Epidermal melanocyte (primary cell): ENCODE measurements at regions not wholly inside any gene's neighbourhood (a gene's known extent, or its start where the extent isn't known, plus 50 kb on each side); places are given as distances from the start of the nearest gene placed in this dataset.
"Not testable (repeated sequence)": the region's sequence is repeated elsewhere in the genome, so short reads cannot be mapped to it uniquely, and the experiment has no call there.

Source experiments
- DNase-seq: peaks from one replicate; pipeline ENCODE4 v3.0.0; 2011; ENCODE audit warnings: low spot score; ENCODE audit not compliant: insufficient read length

DNA sequence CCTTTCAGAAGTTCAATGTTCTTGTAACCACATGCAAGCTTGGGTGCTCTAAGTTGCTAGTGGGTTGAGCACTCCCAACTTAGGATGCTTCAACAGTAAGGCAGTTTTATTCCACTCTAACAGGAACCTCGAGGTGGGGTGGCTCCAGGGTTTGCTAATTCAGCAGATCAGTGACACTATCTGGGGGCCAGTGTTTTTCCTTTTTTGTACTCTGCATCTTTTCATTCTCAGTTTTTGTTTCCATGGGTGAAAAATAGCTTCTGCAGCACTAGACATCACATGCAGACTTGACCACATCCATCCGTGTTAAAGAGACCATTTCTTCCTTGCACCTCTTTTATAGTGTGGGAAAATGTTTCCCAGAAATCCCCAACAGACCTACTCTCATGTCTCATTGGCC, 497.6 kb downstream of the STIM2 start:
- no peak for DNase-seq

GRCh38 chr4:27360131-27360530, 499.5 kb downstream of the STIM2 start:
- DNase-seq = no peak

DNA sequence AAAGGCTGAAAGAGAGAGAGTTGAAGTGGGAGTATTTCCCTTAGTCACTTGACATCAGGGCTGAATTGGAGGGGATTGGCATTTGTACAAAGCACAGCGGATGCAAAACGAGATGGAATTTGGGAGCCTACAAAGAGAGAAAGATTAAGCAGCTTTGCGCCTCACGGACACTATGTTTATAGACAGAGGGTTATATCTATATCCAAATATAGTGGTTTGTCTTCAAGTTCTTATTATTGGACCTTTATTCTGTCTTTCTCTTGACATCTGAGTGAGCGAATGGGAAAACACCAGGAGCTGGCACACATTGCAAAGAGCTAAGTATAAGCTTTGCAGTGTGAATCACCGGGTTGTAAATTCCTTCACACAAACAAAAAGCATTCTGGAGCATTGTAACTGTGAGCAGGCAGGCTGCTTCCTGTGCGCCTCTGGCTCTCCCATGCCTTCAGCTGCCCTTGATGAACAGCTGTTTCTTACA, 500.2 kb downstream of the STIM2 start:
- no peak for DNase-seq

- DNase-seq = no peak
Measured at GRCh38 chr4:27364509-27364908, 503.9 kb downstream of the STIM2 start.

DNA sequence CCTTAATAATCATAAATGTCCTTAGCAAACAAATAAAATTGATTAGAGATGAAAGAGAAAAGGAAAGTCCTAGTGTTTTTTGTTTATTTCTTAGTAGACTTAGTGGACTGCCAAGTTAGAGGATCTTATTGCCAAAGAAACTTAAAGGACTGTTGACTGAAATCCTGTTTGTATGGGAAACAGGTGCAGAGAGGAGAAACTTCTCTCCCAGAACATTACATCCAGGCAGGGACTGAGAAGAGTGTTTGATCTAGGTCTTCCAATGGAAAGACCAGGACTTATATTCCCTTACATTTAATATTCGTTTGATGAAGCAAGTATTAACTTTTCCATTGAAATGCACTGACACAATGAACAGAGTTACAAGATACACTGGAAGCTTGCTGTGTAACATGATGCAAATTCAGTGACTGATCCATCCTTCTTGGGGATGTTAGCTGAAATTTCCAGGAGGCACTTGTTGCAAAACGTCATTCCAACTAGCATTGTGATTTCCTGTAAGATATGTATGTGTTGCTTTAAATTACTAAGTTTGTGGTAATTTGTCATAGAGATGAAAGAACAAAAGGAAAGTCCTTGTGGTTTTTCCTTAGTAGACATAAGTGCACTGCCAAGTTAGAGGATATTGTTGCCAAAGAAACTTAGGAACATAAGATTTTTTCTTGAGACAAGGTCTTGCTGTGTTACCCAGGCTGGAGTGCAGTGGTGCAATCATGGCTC, 505.6 kb downstream of the STIM2 start:
- no peak for DNase-seq

DNA sequence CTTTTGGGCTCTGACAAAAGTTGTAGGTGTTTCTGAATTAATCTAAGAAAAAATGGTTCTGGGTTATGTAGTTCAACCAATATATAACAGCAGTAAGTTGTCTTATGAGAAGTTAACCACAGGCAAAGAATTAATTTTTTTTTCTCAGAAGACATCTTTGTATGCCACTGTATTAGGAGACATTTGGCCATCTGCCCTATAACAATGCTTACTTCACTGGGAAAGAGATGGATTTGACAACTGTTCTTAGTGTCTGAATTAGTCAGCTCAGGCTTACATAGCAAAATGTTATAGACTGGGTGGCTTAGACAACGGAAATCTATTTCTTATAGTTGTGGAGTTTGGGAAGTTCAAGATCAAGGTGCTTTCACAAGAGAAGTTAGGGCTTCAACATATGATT, 508.1 kb downstream of the STIM2 start:
- no peak for DNase-seq

- no peak for DNase-seq
Measured at GRCh38 chr4:27381815-27382214, 521.2 kb downstream of the STIM2 start.

GRCh38 chr4:27387711-27388110, 527.1 kb downstream of the STIM2 start:
- DNase-seq = no peak

- no peak for DNase-seq
Measured at GRCh38 chr4:27397886-27398285, 537.2 kb downstream of the STIM2 start.

GRCh38 chr4:27398631-27399310, 538.1 kb downstream of the STIM2 start:
- DNase-seq = no peak

- DNase-seq = no peak
Measured at GRCh38 chr4:27407616-27408015, 547.0 kb downstream of the STIM2 start.

DNA sequence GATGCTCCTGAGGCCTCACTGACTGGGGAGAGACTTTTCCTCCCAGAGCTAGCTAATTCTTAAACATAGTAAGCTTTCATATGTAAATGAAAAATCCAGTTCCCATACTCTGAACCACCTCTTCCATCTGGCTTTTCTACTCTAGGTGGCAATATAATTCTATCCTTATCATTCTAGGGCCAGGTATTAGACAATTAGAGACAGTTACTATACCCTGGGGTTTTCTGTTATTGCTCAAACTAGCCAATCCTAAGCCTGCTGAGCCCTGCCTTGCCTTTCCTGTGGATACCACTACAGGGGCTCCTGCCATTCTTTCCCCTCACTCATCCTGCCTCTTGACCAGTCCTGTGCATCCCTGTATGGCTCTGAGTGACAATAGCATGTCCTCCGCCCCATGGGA, 552.0 kb downstream of the STIM2 start:
- no peak for DNase-seq

DNA sequence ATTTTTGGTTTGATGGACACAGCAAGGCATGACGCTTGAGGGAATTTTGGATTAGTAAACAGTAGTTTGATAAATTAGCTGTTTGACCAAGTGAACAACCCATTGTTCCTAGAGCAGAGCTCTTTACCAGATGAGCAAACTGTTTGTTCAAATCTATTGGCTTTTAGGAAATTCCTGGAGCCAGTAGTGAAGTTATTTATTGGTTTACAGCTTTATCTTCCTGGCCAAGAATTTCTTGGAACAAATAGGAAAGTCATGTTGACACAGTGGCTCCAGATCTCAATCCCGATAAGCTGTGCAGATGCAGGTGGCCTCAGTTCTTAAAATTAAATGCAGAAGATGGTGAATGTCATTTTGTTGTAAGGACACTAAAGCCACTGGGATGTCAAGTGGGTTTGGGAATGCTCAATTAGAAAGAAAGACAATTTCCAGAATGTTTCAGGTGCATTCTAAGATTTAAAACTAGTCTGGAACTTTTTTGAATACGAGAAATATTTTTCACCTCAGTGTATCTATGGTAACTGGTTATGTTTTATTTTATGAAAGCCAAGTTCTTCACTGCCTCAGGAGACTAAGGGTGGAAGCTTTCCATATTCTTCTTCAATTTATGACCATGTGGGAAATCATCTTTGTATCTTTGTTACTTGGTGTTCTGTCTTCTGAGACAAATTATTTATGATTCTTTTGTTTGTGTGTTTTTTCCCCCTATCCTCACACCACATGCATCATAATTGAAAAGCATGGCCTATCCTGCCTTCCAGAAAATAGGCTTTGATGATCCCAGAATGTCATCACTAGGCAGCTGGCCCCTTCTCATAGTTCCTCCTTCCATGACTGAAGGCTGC, 554.5 kb downstream of the STIM2 start:
- no peak for DNase-seq

GRCh38 chr4:27428661-27429060, 568.0 kb downstream of the STIM2 start:
- no peak for DNase-seq

GRCh38 chr4:27429364-27429871, 568.8 kb downstream of the STIM2 start:
- DNase-seq = no peak

GRCh38 chr4:27442146-27442545, 581.5 kb downstream of the STIM2 start:
- DNase-seq = no peak

DNA sequence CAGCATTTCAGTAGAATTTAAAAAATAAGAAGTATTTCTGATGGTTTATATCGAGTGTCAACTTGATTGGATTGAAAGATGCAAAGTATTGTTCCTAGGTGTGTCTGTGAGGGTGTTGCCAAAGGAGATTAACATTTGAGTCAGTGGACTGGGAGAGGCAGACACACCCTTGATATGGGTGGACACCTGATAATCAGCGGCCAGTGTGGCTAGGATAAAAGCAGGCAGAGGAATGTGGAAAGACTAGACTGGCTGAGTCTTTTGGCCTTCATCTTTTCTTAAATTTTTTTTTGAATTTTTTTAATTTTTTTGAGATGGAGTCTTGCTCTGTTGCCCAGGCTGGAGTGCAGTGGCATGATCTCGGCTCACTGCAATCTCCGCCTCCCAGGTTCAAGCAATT, 582.0 kb downstream of the STIM2 start:
- not testable (repeated sequence) for DNase-seq

- no peak for DNase-seq
Measured at GRCh38 chr4:27463816-27464215, 603.2 kb downstream of the STIM2 start.

GRCh38 chr4:27467351-27467750, 606.7 kb downstream of the STIM2 start:
- no peak for DNase-seq

GRCh38 chr4:27472364-27472763, 611.7 kb downstream of the STIM2 start:
- no peak for DNase-seq

GRCh38 chr4:27474691-27475090, 614.0 kb downstream of the STIM2 start:
- no peak for DNase-seq

DNA sequence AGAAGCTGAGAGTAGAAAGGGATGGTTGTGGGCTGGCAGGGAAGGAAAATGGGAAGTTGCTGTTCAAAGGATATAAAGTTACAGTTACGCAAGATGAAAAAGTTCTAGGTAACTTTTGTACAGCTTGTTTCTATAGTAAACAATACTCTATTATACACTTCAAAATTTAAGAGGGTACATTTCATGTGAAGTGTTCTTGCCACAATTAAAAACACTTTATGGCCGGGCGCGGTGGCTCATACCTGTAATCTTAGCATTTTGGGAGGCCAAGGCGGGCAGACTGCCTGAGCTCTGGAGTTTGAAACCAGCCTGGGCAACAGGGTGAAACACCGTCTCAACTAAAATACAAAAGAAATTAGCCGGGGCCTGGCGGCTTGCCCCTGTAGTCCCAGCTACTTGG, 623.6 kb downstream of the STIM2 start:
- no peak for DNase-seq
